RPMI7951 (cell line): ENCODE measurements at regions not wholly inside any gene's neighbourhood (a gene's known extent, or its start where the extent isn't known, plus 50 kb on each side); places are given as distances from the start of the nearest gene placed in this dataset.
"Not testable (repeated sequence)": the region's sequence is repeated elsewhere in the genome, so short reads cannot be mapped to it uniquely, and the experiment has no call there.

Experiments
- DNase-seq: peaks from one replicate; pipeline ENCODE4 v3.0.0-alpha.2; 2012; ENCODE audit warnings: low read depth

DNA sequence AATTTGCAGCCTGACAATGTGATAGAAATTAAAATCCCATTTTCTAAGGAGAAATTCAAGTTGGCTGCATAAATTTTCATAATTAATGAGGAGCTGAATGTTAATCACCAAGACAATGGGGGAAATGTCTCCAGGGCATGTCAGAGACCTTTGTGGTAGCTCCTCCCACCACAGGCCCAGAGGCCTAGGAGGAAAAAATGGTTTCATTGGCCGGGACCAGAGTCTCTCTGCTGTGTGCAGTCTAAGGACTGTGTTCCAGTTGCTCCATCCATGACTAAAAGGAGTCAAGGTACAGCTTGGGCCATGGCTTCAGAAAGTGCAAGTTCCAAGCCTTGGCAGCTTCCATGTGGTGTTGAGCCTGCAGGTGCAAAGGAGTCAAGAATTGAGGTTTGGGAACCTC, 187.6 kb upstream of the FRG1 start:
- not testable (repeated sequence) for DNase-seq

DNA sequence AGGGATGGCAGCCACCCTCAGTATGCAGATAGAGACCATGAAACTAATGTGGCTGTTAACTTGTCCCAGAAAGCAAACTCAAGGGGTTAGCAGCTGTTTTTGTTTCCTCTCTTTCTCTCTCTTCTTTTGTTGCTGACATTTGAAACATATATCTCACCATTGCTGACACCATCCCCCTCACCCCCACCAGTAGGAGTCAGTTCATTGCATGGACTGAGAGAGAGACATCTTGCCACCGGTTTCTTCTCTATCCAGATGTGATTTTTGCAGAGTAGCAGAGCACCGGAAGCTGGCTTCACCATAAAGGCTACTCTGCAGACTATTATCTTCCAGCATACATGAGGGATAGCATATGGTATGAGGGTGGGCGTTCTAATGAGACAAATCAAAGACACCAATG, 177.1 kb upstream of the FRG1 start:
- no peak for DNase-seq

DNA sequence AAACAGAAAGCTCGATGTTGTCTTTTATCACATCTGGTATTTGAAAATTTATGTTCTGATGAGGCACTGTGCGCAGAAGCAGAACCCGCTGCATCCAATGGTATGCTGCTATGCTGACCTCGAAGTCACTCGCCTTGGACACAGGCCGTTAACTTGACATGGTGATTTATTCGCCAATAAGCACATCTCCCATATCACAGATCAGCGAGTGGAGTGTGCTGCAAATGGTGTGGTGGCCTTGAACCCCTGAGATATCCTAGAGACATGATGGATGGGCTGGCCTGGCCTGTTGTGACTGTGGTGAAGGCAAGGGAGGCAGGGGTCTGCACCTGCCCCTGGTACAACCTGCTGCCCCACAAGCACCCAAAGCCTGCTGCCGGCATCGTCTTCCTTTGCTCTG, 175.4 kb upstream of the FRG1 start:
- no peak for DNase-seq

DNA sequence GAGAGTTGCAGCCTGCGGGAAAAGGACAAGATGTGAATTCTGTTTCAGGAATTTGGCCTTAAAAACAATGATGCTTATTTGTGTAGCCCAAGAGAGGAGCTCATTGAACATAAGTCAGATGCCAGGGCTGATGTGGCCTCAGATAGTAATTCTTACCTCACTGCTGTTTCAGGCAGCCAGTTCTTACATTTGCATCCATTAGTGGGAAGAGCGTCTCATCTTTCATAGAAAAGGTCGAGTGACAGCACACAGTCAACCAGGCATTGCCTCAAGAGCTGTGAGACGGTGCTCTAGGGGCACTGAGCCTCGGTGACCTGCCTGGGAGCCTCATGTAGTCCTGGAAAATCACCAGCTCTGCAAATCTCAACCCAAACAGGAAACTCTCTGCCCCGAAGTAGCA, 174.9 kb upstream of the FRG1 start:
- DNase-seq, result no peak

DNA sequence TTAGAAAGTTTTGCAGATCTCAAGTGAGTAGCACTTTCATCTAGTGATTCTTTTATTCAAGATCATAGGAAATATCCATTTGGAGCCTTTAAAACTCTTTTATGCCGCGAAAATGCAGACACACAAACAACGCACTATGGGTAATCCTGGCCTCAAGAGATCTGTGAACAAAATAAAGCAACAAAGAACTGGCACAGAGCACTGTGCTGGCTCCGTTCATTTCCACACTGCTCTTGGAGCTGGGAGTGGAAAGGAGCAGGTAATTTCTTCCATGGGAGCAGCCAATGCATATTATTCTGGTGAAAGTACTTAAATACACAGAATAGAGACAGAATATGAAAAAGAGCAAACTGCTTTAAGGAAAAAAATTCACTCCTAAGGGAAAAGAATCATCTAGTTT, 172.7 kb upstream of the FRG1 start:
- DNase-seq, result no peak

DNA sequence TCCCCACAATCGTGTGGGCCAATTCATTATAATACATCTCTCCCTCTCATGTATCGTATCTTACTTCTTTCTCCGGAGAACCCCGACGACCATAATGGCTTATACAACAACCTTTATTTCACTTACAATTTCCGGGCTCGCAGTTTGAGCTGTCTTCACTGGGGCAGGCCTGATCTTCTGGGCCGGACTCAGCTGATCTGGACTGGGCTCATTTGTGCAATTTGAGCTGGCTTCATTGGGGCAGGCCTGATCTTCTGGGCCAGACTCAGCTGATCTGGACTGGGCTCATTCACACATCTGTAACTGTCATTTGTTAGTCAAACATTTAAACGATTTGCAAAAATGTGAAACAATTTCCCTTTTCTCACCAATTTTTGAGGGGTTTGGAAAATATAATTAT, 171.5 kb upstream of the FRG1 start:
- no peak for DNase-seq

DNA sequence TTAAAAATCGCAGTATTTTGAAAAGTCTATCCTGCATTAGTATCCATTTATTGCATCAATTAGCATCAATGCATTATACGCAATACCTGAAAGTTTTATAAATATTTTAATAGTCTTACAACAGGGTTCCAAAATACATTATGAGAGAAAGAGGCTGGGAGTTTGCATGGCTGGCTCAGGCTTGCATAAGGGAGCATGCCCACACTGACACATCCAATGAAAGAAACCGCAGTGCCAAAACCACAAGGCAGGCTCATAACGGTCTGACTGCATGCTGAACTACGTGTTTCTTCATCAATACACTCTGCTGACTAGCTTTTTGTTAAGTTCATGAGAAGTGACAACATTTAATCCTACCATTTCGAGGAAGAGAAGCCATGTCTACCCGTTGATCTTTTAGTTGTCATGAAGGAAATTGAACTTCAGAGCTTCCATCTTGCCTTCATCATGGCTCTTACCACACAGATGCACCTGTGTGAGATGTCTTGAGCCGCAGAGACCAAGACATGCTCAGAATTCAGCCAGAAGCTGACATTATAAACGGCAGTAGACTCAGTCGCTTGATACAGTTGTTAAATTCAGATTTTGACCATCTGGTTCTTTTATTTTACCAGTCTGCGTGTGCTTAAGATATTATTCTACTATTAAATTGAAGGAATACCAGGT, 168.8 kb upstream of the FRG1 start:
- DNase-seq, result peak; percentile 1

DNA sequence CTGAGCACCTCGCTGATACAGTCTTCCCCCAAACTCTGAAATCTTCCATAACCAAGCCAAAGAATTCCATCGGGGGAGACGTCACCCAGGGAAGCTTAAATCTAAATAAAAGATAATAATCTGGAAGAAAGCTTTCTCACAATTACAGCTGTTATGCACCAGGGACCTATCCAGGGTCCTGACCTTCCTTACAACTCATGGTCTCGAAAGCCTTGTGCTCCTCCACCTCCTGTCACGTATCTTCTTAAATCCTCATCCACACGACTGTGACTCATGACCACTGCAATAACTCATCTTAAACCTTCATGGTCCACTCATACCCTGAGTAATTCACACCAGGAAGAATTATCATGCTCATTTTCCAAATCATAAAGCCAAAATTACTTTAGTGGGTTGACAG, 166.8 kb upstream of the FRG1 start:
- peak; percentile 23 for DNase-seq

DNA sequence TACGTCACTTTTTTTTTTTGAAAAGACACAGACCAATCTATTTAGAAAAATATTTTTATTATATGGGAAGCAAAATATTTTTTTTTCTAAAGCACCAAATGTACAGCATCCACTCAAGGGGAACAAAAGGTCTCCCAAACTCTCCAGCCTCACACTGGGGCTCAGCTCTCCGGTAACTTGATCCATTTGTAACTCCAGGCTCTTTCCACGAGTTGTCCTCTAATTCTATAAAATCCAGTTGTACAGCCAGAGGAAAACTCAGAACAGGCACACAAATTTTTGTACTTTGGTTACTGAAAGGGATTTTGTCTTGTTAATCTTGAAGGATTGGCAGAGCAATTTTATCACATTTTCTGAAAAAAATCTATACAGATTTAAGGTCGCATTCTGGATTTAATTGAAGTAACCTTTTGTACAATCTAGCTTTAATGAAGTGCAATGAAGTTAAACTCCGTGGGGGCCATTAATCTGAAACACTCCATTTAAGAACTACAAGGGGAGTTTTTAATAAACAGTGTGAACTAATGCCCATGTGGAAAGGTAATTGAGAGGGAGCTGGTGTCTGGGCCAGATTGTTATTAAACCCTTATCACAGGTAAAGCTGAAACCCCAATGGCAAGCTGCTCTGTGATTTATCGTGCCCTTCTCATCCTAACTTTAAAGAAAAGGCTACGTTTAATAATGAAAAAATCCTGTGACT, 161.2 kb upstream of the FRG1 start:
- no peak for DNase-seq

DNA sequence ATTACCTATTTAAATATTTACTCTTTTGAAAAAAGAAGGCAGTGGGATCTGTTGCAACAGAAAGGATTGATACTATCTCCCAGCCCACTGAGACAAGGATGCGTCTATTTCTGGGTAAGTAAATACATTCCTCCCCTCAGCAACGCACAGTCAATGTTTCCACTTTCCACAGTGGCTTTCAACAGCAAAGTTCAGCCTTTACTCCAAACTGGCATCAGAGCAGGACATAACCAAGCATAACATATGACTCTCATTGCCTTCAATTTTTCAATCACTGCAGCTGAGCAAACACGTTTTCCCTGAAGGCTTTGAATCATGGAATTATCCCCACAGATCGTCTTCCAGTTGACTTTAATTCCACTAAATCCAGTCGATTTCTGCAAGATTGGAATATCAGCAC, 160.3 kb upstream of the FRG1 start:
- DNase-seq, result no peak

DNA sequence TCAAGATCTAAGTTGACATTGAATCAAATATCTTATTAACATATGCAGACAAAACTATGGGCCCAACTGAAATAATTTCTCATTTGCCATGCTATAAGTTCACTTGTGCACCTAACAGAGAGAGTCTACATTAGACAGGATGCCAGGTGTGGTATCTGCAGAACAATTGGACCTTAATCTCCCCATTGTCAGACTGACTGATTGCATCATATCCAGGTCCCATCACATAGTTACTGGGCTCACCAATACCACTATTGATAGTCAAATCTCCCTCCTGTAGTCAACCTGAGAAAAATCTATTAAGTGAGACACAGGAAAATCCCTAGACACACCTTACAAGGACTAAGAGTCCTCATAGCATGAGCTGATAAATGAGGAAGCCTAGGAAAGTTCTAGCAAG, 156.0 kb upstream of the FRG1 start:
- no peak for DNase-seq

DNA sequence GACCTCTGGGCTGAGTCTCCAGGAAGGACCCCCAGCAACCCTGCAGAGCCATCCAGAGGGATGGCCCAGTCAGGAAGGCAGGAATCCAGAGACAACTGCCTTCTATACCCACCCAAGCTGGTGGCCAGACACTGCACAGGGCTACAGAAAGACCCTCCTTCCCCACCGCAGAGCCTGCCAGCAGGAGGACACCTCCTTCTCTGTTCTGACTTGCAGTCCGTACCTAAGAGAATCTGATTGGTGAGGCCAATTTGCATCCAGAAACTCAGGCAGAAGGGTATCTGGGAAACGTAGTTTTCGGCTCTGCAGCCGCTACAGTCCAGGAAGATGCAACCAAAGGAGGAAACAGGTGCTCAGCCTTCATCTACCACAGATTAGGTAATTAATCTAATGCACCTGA, 155.4 kb upstream of the FRG1 start:
- DNase-seq, result no peak

DNA sequence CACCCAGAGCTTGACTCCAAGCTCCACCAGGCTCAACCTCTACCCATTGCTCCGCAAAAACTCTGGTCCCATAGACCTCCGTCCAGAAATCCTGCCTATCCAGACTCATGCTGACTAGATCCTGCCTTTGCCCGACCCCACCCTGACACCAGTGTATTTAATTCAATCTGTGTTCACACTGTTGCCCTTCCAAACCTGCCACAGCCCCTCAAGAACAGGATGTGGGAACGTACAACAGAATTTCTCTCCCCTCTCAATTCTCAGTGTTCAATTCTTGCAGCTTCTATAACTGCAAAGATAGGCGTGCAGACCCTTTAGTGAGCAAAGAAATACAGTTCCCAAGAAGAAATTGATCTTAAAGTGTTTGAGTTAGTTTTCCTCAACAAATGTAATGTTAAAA, 154.2 kb upstream of the FRG1 start:
- DNase-seq, result no peak

DNA sequence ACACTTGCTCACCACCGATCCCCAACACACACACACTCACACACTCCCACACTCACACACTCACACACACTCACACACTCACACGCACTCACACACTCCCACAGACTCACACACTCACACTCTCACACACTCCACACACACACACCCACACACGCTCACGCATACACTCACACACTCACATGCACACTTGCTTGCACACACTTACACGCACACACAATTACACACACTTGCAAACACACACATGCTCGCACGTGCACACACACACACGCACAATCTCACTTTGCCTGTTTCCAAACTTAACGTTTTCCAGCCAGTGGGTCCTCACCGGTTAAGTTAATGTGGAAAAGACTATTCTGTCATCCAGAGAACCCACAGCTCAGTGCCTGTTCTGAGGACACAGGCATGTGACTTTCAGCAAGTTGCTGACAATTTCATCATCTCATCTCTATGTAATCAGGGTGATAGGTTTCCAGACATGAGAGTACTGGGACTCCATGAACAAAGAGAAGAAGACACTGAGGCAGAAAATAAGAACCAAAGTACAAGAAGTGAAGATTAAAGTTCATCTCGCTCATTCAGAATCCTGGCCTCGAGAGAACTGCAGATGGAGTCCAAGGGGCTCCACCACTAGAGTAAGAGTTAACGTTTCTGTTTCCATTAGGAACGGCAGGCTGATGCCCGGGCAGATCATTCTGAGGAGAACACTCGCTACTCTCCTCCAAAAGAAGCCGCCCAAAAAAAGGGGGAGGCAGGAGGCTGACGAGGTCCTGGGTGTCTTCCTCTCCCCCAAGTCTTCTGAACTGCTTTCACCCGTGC, 153.2 kb upstream of the FRG1 start:
- DNase-seq, result no peak

DNA sequence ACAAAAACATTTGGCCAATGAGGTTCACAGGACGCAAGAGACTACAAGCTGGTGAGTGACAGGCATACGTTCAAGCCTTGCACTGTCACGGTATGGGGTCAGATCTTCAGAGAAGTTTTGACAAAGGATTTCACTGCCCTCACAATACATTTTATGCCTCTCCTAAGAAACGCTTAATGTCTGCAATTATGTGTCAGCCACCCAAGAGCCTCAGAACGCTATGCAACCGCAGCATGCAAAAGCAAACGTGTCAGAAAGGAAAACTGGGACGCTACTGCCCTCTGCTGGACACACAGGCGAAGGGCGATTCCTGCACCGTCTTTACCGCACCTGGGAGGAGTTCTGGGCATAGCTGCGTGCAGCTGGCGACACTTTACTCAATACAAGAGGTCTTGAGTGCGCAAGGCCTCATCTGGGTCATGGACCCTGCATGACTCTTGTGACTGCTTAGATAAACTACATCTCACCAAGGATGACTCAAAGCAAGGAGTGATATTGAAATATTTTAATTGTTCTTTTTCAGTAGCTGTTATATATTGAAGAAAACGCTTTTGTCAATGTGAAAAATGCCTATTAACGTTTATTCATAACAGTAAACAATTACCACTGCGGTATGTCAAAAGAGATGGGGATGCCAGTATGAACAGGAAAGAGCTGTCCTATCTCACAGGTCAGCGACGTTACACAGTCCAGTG, 147.6 kb upstream of the FRG1 start:
- peak; percentile 45 for DNase-seq

DNA sequence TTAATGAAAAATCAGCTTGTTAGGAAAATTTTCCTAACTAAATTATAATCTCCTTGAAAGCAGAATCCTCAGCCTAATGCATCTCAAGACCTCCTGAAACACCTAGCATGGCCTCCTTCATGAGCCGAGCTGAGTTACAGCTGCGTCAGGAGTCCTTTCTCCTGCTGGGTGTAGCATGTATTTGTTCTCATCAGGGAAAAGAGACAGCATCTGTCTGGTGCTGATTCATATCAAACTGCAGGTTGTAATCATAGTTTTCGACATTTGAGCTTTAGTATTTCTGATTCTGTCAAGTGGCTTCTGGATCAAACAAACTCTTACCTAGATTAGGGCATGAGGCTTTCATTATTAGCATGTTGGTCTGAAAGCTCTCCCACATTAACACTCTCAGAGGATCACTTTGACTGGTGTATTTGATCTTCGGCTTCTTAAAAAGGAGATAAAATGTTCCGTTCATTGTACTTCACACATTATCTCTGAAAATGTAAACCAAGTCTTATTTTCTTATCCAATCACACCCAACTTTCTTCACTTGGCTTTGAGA, 140.1 kb upstream of the FRG1 start:
- DNase-seq, result no peak

DNA sequence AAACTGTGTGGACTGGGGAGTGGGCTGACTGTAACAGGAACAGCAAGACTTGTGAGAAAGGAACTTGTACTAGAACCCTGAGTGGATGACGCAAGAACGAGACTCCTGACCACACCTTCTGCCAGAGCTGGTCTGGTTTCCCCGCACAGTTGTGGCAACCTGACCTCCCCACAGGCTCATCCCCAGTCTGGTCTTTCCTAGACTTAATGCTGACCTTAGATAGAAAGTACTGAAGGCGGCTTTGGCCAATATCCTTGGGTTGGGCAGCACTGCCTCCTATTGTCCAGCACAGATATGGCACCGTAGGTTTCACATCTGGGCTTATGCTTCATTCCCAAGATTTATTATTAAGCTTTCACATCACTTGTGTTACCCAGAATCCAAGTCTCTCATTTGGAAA, 137.8 kb upstream of the FRG1 start:
- no peak for DNase-seq

DNA sequence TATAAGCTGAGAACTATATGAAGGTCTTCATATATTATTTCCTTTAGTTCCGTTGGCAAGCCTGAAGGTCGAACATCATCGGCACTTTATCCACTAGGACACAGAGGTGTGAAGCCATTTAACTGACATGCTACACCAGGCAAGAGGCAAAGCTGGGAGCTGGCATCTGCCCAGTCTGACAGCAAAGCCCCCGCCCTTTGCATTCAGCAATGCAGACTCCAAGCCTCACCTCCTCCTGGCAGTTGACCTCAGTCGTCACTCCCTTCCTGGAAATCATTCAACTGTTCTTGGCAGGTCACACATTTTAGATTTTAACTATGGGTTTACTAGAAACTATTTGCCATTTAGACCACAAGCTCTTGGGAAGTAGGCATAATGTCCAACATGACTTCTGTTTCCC, 135.8 kb upstream of the FRG1 start:
- no peak for DNase-seq

DNA sequence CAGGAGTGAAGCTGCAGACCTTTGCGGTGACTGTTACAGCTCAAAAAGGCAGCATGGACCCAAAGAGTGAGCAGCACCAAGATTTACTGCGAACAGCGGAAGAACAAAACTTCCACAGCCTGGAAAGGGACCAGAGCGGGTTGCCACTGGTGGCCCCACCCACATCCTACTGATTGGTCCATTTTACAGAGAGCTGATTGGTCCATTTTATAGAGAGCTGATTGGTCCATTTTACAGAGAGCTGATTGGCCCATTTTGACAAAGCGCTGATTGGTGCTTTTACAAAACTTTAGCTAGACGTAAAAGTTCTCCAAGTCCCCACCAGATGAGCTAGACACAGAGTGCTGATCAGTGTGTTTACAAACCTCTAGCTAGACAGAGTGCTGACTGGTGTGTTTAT, 134.2 kb upstream of the FRG1 start:
- DNase-seq, result no peak

DNA sequence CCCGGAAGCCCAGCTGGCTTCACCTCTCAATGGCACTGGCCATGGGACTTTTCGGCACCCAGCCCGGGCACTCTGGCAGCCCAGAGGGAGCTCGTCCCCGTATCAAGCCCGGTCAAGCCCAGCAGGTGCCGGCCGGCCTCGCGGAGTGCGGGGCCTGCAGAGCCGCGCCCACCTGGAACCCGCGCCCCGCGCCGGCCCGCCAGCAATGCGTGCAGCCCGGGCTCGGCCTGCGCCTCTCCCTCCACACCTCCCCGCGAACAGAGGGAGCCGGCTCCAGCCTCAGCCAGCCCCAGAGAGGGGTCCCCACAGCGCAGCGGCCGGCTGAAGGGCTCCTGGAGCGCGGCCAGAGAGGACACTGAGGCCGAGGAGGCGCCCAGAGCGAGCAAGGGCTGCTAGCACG, 133.6 kb upstream of the FRG1 start:
- no peak for DNase-seq

DNA sequence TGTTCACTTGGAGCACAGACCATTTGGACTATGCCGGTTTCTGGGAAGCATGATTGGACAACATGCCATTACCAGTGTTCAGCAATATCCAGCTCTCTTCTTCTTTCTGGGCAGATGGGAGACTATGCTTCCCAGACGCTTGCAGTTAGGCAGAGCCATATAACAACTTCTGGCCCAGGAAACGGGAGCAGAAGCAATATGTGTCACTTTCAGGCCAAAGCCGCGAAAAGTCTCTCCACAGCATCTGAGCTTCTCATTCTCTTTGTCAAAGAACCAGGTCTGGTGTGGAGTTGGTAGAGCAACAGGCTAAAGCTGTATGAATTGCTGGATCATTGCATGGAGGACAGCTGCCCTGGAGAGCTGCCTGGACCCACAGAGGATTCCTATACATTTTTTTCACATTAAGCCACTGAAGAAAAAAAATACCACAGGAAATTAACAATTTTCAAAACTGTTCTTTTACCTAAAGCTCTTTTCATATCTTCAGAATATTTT, 131.4 kb upstream of the FRG1 start:
- DNase-seq, result no peak

DNA sequence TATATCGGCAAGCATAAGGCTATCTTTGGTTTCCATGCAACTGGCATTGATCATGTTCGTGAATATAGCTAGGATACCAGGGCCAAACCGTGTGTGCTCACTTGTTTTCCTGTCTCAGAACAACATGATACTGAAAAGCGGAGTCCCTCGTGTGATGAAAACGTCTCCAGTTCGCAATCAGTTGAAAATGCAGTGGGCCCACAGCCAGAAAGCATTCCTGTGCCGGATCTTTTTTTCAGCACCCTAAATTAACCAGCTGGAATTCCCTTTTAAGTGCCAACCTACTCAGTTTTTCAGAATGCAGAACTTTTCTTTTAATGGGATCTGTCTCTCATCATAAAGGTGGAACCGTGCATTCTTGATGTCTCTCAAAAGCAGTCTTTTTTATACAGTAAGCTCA, 130.8 kb upstream of the FRG1 start:
- no peak for DNase-seq
